ENCODE measurements at regions not wholly inside any gene's neighbourhood (a gene's known extent, or its start where the extent isn't known, plus 50 kb on each side); places are given as distances from the start of the nearest gene placed in this dataset.

GRCh38 chr12:89840162-89840922 lies 131.7 kb upstream of the ATP2B1 start:
- H3K27ac Mint-ChIP-seq: no peak overlapping the region
- peaks cover 4% of the 10 kb centered on the region for H3K9me3 Mint-ChIP-seq
- no peaks in the 10 kb centered on the region for H3K27me3 Mint-ChIP-seq (ENCODE audit: low read depth)
- H3K36me3 Mint-ChIP-seq: no peaks in the 10 kb centered on the region
- H3K4me3 Mint-ChIP-seq: no peak overlapping the region
- TF ChIP-seq CTCF (IDR thresholded peaks at IDR 0.05; ENCODE audit: unreplicated experiment): no peak
- DNase-seq (ENCODE audit: low spot score in 2 of 2, unreplicated experiment in 2 of 2): no peak
- peaks cover 23% of the 10 kb centered on the region for H3K4me1 Mint-ChIP-seq

GRCh38 chr12:89839444-89839843 lies 130.8 kb upstream of the ATP2B1 start:
- Mint-ChIP-seq H3K27me3 (ENCODE audit: low read depth) (no peaks in the 10 kb centered on the region), H3K4me1 (peaks cover 23% of the 10 kb centered on the region), H3K4me3 (no peak overlapping the region), H3K9me3 (no peaks in the 10 kb centered on the region), H3K36me3 (no peaks in the 10 kb centered on the region), H3K27ac (no peak overlapping the region)
- DNase-seq (ENCODE audit: low spot score in 2 of 2, unreplicated experiment in 2 of 2): no peak
- no peak for TF ChIP-seq CTCF (IDR thresholded peaks at IDR 0.05; ENCODE audit: unreplicated experiment)

GRCh38 chr12:89838833-89839232 lies 130.2 kb upstream of the ATP2B1 start:
- H3K36me3 Mint-ChIP-seq: no peaks in the 10 kb centered on the region
- no peak overlapping the region for H3K4me3 Mint-ChIP-seq
- H3K27ac Mint-ChIP-seq: no peak overlapping the region
- no peaks in the 10 kb centered on the region for H3K27me3 Mint-ChIP-seq (ENCODE audit: low read depth)
- DNase-seq (ENCODE audit: low spot score in 2 of 2, unreplicated experiment in 2 of 2): no peak
- TF ChIP-seq CTCF (IDR thresholded peaks at IDR 0.05; ENCODE audit: unreplicated experiment): no peak
- peaks cover 25% of the 10 kb centered on the region for H3K4me1 Mint-ChIP-seq
- H3K9me3 Mint-ChIP-seq: no peaks in the 10 kb centered on the region

GRCh38 chr12:89836026-89836425 lies 127.4 kb upstream of the ATP2B1 start:
- Mint-ChIP-seq H3K27me3 (ENCODE audit: low read depth) (no peaks in the 10 kb centered on the region), H3K27ac (no peak overlapping the region), H3K4me1 (peaks cover 43% of the 10 kb centered on the region), H3K36me3 (no peaks in the 10 kb centered on the region), H3K9me3 (no peaks in the 10 kb centered on the region), H3K4me3 (no peak overlapping the region)
- TF ChIP-seq CTCF (IDR thresholded peaks at IDR 0.05; ENCODE audit: unreplicated experiment): no peak
- DNase-seq (ENCODE audit: low spot score in 2 of 2, unreplicated experiment in 2 of 2): no peak

GRCh38 chr12:89834676-89835075 lies 126.0 kb upstream of the ATP2B1 start:
- Mint-ChIP-seq H3K27me3 (ENCODE audit: low read depth) (no peaks in the 10 kb centered on the region), H3K27ac (no peak overlapping the region), H3K9me3 (no peaks in the 10 kb centered on the region), H3K4me3 (no peak overlapping the region), H3K36me3 (no peaks in the 10 kb centered on the region), H3K4me1 (peaks cover 49% of the 10 kb centered on the region)
- DNase-seq (ENCODE audit: low spot score in 2 of 2, unreplicated experiment in 2 of 2): no peak
- TF ChIP-seq CTCF (IDR thresholded peaks at IDR 0.05; ENCODE audit: unreplicated experiment): no peak

All from mesothelial cell of epicardium (in vitro differentiated cells).